ENCODE measurements at regions not wholly inside any gene's neighbourhood (a gene's known extent, or its start where the extent isn't known, plus 50 kb on each side); places are given as distances from the start of the nearest gene placed in this dataset.

- no peak for TF ChIP-seq CTCF (IDR thresholded peaks at IDR 0.05; ENCODE audit: poor library complexity, severe bottlenecking)
- no peak for TF ChIP-seq POLR2AphosphoS5 (IDR thresholded peaks at IDR 0.05)
- no peak for TF ChIP-seq EZH2 (IDR thresholded peaks at IDR 0.05; ENCODE audit: borderline replicate concordance, insufficient read depth, low read length, poor library complexity, severe bottlenecking)
- no peak for TF ChIP-seq TAF1 (IDR thresholded peaks at IDR 0.05; ENCODE audit: low read depth)
- TF ChIP-seq REST (IDR thresholded peaks at IDR 0.05; ENCODE audit: borderline replicate concordance) = no peak
These were observed 591.9 kb upstream of the NECTIN3 start for GRCh38 chr3:110479731-110480130.
